PC-3 (cell line): ENCODE measurements at regions not wholly inside any gene's neighbourhood (a gene's known extent, or its start where the extent isn't known, plus 50 kb on each side); places are given as distances from the start of the nearest gene placed in this dataset.

Source experiments
- EZH2 ChIP-seq: fragments of 300-600 bp; sonication (generic); IDR thresholded peaks from one replicate; pipeline ENCODE4 v1.6.1; 2017; ENCODE audit warnings: antibody characterized with exemption, mild to moderate bottlenecking, low read length; ENCODE audit not compliant: unreplicated experiment
- EZH2phosphoT487 ChIP-seq: fragments of 300-600 bp; sonication (generic); IDR thresholded peaks from 2 replicates; pipeline ENCODE4 v1.6.1; 2018; ENCODE audit warnings: mild to moderate bottlenecking, antibody characterized with exemption, low read length, borderline replicate concordance
- TF ChIP-seq, protein P1 (sequence below): fragments of 300-600 bp; sonication (generic); conservative IDR thresholded peaks from 2 replicates; pipeline ENCODE4 v1.5.1; 2017; ENCODE audit warnings: antibody characterized with exemption, low read depth, mild to moderate bottlenecking, low read length

DNA sequence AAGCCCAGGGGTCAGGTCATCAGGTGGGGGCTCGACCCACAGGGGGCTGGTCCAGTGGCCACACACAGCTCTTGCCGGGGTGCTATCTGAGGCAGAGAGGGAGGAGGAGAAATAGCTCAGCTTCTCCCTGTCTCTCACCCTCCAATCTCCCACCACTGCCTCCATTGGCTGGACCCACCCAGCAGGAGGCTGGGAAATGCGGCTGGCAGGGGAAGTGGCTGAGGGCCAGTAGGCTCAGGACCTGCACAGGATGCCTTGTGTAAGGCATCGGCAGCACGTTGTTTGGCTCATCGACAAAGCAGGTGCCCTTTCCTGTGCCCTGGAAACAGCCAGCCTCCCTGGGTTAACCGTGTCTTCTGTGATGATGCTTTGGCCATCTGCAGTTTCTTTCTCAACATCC is 58.8 kb upstream of the SLC24A4 start:
- TF ChIP-seq, protein P1, sequence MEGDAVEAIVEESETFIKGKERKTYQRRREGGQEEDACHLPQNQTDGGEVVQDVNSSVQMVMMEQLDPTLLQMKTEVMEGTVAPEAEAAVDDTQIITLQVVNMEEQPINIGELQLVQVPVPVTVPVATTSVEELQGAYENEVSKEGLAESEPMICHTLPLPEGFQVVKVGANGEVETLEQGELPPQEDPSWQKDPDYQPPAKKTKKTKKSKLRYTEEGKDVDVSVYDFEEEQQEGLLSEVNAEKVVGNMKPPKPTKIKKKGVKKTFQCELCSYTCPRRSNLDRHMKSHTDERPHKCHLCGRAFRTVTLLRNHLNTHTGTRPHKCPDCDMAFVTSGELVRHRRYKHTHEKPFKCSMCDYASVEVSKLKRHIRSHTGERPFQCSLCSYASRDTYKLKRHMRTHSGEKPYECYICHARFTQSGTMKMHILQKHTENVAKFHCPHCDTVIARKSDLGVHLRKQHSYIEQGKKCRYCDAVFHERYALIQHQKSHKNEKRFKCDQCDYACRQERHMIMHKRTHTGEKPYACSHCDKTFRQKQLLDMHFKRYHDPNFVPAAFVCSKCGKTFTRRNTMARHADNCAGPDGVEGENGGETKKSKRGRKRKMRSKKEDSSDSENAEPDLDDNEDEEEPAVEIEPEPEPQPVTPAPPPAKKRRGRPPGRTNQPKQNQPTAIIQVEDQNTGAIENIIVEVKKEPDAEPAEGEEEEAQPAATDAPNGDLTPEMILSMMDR: no peak
- TF ChIP-seq EZH2 (no peak), EZH2phosphoT487 (no peak)
